ENCODE measurements at regions not wholly inside any gene's neighbourhood (a gene's known extent, or its start where the extent isn't known, plus 50 kb on each side); places are given as distances from the start of the nearest gene placed in this dataset.

DNA sequence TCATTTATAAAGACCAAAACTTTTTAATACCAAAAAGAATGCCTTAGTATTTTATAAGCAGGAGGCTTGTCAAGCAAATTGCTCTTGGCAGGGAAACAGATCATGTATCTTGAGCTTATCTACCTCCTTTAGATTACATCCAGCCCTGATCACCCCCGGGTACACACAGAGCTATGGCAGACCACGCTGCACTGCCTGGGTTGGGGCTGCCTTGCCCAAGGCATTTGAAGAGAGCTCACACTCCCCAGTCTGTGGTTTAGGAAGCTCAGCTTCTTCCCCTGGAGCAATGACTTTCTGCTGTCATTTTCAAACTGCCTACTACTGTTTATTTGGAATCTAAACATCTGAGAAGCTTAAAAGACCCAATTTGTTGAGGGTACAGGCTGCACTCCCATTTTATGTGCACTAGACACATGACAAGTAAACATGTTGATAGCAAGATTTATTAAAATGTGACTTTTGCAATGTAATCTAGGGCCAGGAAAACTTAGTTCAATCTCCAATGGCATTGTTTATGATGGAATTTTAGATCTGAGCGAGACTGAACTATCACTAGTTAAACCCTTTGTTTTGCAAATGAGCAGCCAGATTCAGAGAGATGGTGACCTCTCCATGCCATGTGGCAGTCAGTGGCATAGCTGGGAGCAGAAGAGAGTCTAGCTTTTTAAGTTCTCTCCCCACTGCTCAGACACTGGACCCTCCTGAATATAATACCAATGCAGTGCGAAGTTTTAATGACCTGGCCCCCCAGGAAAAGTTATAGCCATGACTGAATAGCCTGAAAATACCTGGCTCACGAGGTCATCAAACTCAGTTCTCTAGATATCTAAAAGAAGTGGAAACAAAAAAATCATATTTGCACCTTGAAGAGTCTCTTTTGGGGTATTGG is 214.9 kb downstream of the HLX start:
- Histone ChIP-seq H3K36me3 (ENCODE audit: control insufficient read depth in 2 of 2, extremely low read depth in 1 of 2, insufficient read depth in 2 of 2, low read length in 2 of 2) (no peaks in the 10 kb centered on the region), H4K20me1 (ENCODE audit: control insufficient read depth, extremely low read depth, insufficient read depth, low read length) (no peaks in the 10 kb centered on the region), H3K79me2 (ENCODE audit: control insufficient read depth, insufficient read depth, low read length) (no peaks in the 10 kb centered on the region), H3K9me3 (ENCODE audit: control insufficient read depth, low read depth, low read length) (no peaks in the 10 kb centered on the region), H3K27ac (ENCODE audit: control insufficient read depth, insufficient read depth, low read length) (no peak overlapping the region), H2AFZ (ENCODE audit: control insufficient read depth, low read length) (no peak overlapping the region), H3K4me2 (ENCODE audit: control insufficient read depth, extremely low read depth, insufficient read depth, low read depth, low read length) (no peak overlapping the region), H3K4me3 (ENCODE audit: control insufficient read depth in 2 of 3, extremely low read depth in 1 of 3, insufficient read depth in 2 of 3, low read depth in 1 of 3, low read length in 3 of 3) (no peak overlapping the region), H3K27me3 (ENCODE audit: control insufficient read depth, extremely low read depth, insufficient read depth, low read length) (no peaks in the 10 kb centered on the region), H3K9ac (ENCODE audit: control insufficient read depth, extremely low read depth, insufficient read depth, low read length) (no peak overlapping the region), H3K4me1 (ENCODE audit: control insufficient read depth, extremely low read depth, insufficient read depth, low read length) (no peaks in the 10 kb centered on the region), H3K9me1 (ENCODE audit: control insufficient read depth, extremely low read depth, insufficient read depth, low read length) (no peaks in the 10 kb centered on the region)
- DNase-seq (ENCODE audit: low read depth, low spot score) (no peak), FAIRE-seq (no peak)
- dilution Hi-C loops (cut with MboI; ENCODE audit: extremely low pct_ligation_motif_present, low sequenced_read_pairs), result no loop called here
- TF ChIP-seq EZH2 (IDR thresholded peaks at IDR 0.05; ENCODE audit: low read length), result no peak
- TF ChIP-seq CTCF (optimal IDR thresholded peaks at IDR 0.05 in 1 of 3, IDR thresholded peaks at IDR 0.05 in 1 of 3, conservative IDR thresholded peaks at IDR 0.05 in 1 of 3; ENCODE audit: extremely low read depth in 1 of 3, insufficient read depth in 2 of 3, low read length in 3 of 3), result no peak

- no peak overlapping the region for H3K27ac ChIP-seq (ENCODE audit: control insufficient read depth, insufficient read depth, low read length)
- no peak for FAIRE-seq
Observed at GRCh38 chr1:221097479-221098281, 218.4 kb downstream of the HLX start.

More at GRCh38 chr1:221097479-221098281, 218.4 kb downstream of the HLX start:
- Histone ChIP-seq H3K27me3 (ENCODE audit: control insufficient read depth, extremely low read depth, insufficient read depth, low read length) (no peaks in the 10 kb centered on the region), H4K20me1 (ENCODE audit: control insufficient read depth, extremely low read depth, insufficient read depth, low read length) (no peaks in the 10 kb centered on the region), H3K79me2 (ENCODE audit: control insufficient read depth, insufficient read depth, low read length) (no peaks in the 10 kb centered on the region), H3K9me3 (ENCODE audit: control insufficient read depth, low read depth, low read length) (no peaks in the 10 kb centered on the region), H3K4me1 (ENCODE audit: control insufficient read depth, extremely low read depth, insufficient read depth, low read length) (no peaks in the 10 kb centered on the region), H2AFZ (ENCODE audit: control insufficient read depth, low read length) (no peak overlapping the region), H3K4me3 (ENCODE audit: control insufficient read depth in 2 of 3, extremely low read depth in 1 of 3, insufficient read depth in 2 of 3, low read depth in 1 of 3, low read length in 3 of 3) (no peak overlapping the region), H3K4me2 (ENCODE audit: control insufficient read depth, extremely low read depth, insufficient read depth, low read depth, low read length) (no peak overlapping the region), H3K9ac (ENCODE audit: control insufficient read depth, extremely low read depth, insufficient read depth, low read length) (no peak overlapping the region), H3K36me3 (ENCODE audit: control insufficient read depth in 2 of 2, extremely low read depth in 1 of 2, insufficient read depth in 2 of 2, low read length in 2 of 2) (no peaks in the 10 kb centered on the region), H3K9me1 (ENCODE audit: control insufficient read depth, extremely low read depth, insufficient read depth, low read length) (no peaks in the 10 kb centered on the region)
- no peak for TF ChIP-seq CTCF (optimal IDR thresholded peaks at IDR 0.05 in 1 of 3, IDR thresholded peaks at IDR 0.05 in 1 of 3, conservative IDR thresholded peaks at IDR 0.05 in 1 of 3; ENCODE audit: extremely low read depth in 1 of 3, insufficient read depth in 2 of 3, low read length in 3 of 3)
- no peak for TF ChIP-seq EZH2 (IDR thresholded peaks at IDR 0.05; ENCODE audit: low read length)
- no peak for DNase-seq (ENCODE audit: low read depth, low spot score)
- dilution Hi-C loops (cut with MboI; ENCODE audit: extremely low pct_ligation_motif_present, low sequenced_read_pairs), result no loop called here
